ENCODE measurements at regions not wholly inside any gene's neighbourhood (a gene's known extent, or its start where the extent isn't known, plus 50 kb on each side); places are given as distances from the start of the nearest gene placed in this dataset.

DNA sequence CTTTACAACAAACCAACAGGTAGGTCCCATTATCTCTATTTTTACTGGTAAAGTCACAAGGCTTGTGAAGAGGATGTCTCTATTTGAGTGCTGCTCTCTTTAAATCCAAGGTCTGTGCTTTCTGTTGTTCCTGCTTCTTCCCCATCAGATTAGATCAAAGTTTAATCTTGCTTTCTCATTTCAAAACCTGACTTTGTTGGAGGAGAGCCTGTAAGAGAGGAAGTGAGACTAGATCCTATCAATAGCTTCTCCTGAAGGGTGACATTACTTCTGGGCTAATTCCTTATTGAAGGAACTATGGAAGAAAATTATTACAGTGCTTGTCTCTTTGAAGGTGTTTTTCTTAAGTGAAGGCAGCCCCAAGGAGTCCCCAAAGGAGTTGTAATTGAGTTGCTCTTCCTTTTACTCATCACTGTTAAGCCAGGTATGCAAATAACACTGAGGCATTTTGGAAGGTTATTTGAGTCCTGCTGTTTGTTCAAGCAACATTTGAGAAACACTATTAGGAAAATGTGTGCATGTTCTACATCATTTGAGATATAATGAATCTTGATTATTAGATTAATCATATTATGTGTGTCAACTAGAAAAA lies 146.2 kb upstream of the MBL2 start:
- no peak overlapping the region for H3K9ac ChIP-seq (ENCODE audit: low read length)
- H2AFZ ChIP-seq (ENCODE audit: low read depth, low read length, severe bottlenecking) = no peak overlapping the region

DNA sequence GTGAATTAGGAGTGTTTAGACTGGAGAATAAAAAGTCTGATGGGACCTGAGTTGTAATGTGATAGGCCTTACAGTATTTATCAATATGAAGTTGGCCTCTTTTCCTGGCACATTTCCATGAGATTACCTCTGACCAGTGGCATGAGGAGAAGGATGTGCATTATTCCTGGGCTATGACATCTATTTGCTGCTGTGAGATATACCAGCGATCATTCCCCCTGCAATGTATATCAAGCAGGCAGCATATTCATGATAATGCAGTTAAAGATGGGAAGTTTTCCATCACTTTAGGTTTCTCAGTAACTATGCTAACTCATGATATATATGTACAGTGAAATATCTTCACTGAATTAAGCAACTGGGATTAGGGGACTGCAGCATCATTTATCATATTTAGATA lies 142.8 kb upstream of the MBL2 start:
- no peak for TF ChIP-seq EZH2phosphoT487 (conservative IDR thresholded peaks at IDR 0.05; ENCODE audit: low read length)
- TF ChIP-seq, protein P1, sequence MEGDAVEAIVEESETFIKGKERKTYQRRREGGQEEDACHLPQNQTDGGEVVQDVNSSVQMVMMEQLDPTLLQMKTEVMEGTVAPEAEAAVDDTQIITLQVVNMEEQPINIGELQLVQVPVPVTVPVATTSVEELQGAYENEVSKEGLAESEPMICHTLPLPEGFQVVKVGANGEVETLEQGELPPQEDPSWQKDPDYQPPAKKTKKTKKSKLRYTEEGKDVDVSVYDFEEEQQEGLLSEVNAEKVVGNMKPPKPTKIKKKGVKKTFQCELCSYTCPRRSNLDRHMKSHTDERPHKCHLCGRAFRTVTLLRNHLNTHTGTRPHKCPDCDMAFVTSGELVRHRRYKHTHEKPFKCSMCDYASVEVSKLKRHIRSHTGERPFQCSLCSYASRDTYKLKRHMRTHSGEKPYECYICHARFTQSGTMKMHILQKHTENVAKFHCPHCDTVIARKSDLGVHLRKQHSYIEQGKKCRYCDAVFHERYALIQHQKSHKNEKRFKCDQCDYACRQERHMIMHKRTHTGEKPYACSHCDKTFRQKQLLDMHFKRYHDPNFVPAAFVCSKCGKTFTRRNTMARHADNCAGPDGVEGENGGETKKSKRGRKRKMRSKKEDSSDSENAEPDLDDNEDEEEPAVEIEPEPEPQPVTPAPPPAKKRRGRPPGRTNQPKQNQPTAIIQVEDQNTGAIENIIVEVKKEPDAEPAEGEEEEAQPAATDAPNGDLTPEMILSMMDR (IDR thresholded peaks at IDR 0.05; ENCODE audit: insufficient read depth, low read length, poor library complexity, severe bottlenecking) = no peak
- Histone ChIP-seq H3K4me3 (ENCODE audit: insufficient read depth, low read length, poor library complexity, severe bottlenecking) (no peak overlapping the region), H3K4me2 (ENCODE audit: low read depth, low read length, poor library complexity, severe bottlenecking) (no peak overlapping the region), H3F3A (ENCODE audit: insufficient read depth) (no peaks in the 10 kb centered on the region), H3K9me3 (ENCODE audit: insufficient read depth, low read length) (no peaks in the 10 kb centered on the region), H3K9ac (ENCODE audit: low read length) (no peak overlapping the region), H3K79me2 (ENCODE audit: insufficient read depth, low read length) (no peaks in the 10 kb centered on the region), H2AFZ (ENCODE audit: low read depth, low read length, severe bottlenecking) (no peak overlapping the region), H3K27me3 (ENCODE audit: low read length) (no peaks in the 10 kb centered on the region), H3K9me2 (replicated peaks; ENCODE audit: insufficient read depth, low read length) (no peaks in the 10 kb centered on the region), H3K27ac (ENCODE audit: low read depth, low read length) (no peak overlapping the region), H4K20me1 (ENCODE audit: low read depth, low read length) (no peaks in the 10 kb centered on the region), H3K36me3 (ENCODE audit: low read length) (no peaks in the 10 kb centered on the region)

More for the DNA sequence above, 146.2 kb upstream of the MBL2 start:
- Histone ChIP-seq H3K36me3 (ENCODE audit: low read length) (no peaks in the 10 kb centered on the region), H4K20me1 (ENCODE audit: low read depth, low read length) (no peaks in the 10 kb centered on the region), H3F3A (ENCODE audit: insufficient read depth) (no peaks in the 10 kb centered on the region), H3K4me3 (ENCODE audit: insufficient read depth, low read length, poor library complexity, severe bottlenecking) (no peak overlapping the region), H3K4me2 (ENCODE audit: low read depth, low read length, poor library complexity, severe bottlenecking) (no peak overlapping the region), H3K9me2 (replicated peaks; ENCODE audit: insufficient read depth, low read length) (no peaks in the 10 kb centered on the region), H3K79me2 (ENCODE audit: insufficient read depth, low read length) (no peaks in the 10 kb centered on the region), H3K27me3 (ENCODE audit: low read length) (no peaks in the 10 kb centered on the region), H3K27ac (ENCODE audit: low read depth, low read length) (no peak overlapping the region), H3K9me3 (ENCODE audit: insufficient read depth, low read length) (no peaks in the 10 kb centered on the region)
- TF ChIP-seq, protein P1 (IDR thresholded peaks at IDR 0.05; ENCODE audit: insufficient read depth, low read length, poor library complexity, severe bottlenecking) = no peak
- no peak for TF ChIP-seq EZH2phosphoT487 (conservative IDR thresholded peaks at IDR 0.05; ENCODE audit: low read length)

DNA sequence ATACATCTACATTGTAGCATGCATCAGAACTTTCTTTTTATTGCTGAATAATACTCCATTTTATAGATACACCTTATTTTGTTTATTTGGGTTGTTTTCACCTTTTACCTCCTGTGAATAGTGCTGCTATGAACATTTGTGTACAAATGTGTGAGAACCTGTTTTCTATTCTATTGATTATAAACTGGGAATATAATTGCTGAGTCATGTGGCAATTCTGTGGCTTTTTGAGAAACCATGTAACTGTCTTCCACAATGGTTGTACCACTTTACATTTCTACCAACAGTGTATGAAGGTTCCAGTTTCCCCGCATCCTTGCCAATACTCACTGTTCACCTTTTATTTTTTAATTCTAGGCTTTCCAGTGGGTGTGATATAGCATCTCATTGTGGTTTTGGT lies 138.6 kb upstream of the MBL2 start:
- TF ChIP-seq, protein P1 (IDR thresholded peaks at IDR 0.05; ENCODE audit: insufficient read depth, low read length, poor library complexity, severe bottlenecking) = no peak
- TF ChIP-seq EZH2phosphoT487 (conservative IDR thresholded peaks at IDR 0.05; ENCODE audit: low read length) = no peak
- H3K4me3 ChIP-seq (ENCODE audit: insufficient read depth, low read length, poor library complexity, severe bottlenecking) = no peak overlapping the region
- no peaks in the 10 kb centered on the region for H3K9me2 ChIP-seq (replicated peaks; ENCODE audit: insufficient read depth, low read length)
- no peaks in the 10 kb centered on the region for H3K36me3 ChIP-seq (ENCODE audit: low read length)
- H3K4me2 ChIP-seq (ENCODE audit: low read depth, low read length, poor library complexity, severe bottlenecking) = no peak overlapping the region
- H3K27ac ChIP-seq (ENCODE audit: low read depth, low read length) = no peak overlapping the region
- H3F3A ChIP-seq (ENCODE audit: insufficient read depth) = no peaks in the 10 kb centered on the region
- H4K20me1 ChIP-seq (ENCODE audit: low read depth, low read length) = no peaks in the 10 kb centered on the region
- H3K79me2 ChIP-seq (ENCODE audit: insufficient read depth, low read length) = no peaks in the 10 kb centered on the region
- H3K9me3 ChIP-seq (ENCODE audit: insufficient read depth, low read length) = no peaks in the 10 kb centered on the region
- H3K9ac ChIP-seq (ENCODE audit: low read length) = no peak overlapping the region
- no peaks in the 10 kb centered on the region for H3K27me3 ChIP-seq (ENCODE audit: low read length)
- H2AFZ ChIP-seq (ENCODE audit: low read depth, low read length, severe bottlenecking) = no peak overlapping the region

All from SU-DHL-6 (cell line).